ENCODE measurements at regions not wholly inside any gene's neighbourhood (a gene's known extent, or its start where the extent isn't known, plus 50 kb on each side); places are given as distances from the start of the nearest gene placed in this dataset.

DNA sequence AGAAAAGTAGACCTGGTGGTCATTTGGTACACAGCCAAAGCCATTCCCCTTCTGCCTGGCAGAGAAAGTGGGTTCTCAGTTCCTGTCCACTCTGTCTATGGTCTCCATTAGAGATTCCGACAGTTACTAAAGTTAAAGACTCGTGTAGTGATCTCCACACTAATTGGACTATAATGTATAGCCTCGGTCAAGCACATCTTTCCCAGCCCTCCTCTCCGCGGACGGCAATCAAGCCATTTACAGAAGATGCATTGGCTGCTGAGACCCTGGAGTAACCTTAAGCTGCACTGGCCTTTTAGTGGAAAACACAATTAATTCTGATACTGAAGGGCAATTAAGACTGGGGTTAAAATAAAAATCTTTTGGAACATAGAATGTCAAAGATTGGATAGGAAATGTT lies 865.3 kb downstream of the MCTP2 start:
- Histone ChIP-seq H3K4me1 (ENCODE audit: low read depth) (no peaks in the 10 kb centered on the region), H3K27ac (no peak overlapping the region), H3K9me3 (ENCODE audit: low read depth) (no peaks in the 10 kb centered on the region), H3K36me3 (no peaks in the 10 kb centered on the region), H3K4me3 (no peak overlapping the region), H3K27me3 (no peaks in the 10 kb centered on the region)
- no peak for DNase-seq (ENCODE audit: low read depth in 1 of 2, low spot score in 1 of 2)
- TF ChIP-seq, protein P1, sequence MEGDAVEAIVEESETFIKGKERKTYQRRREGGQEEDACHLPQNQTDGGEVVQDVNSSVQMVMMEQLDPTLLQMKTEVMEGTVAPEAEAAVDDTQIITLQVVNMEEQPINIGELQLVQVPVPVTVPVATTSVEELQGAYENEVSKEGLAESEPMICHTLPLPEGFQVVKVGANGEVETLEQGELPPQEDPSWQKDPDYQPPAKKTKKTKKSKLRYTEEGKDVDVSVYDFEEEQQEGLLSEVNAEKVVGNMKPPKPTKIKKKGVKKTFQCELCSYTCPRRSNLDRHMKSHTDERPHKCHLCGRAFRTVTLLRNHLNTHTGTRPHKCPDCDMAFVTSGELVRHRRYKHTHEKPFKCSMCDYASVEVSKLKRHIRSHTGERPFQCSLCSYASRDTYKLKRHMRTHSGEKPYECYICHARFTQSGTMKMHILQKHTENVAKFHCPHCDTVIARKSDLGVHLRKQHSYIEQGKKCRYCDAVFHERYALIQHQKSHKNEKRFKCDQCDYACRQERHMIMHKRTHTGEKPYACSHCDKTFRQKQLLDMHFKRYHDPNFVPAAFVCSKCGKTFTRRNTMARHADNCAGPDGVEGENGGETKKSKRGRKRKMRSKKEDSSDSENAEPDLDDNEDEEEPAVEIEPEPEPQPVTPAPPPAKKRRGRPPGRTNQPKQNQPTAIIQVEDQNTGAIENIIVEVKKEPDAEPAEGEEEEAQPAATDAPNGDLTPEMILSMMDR (IDR thresholded peaks at IDR 0.05; ENCODE audit: low read depth, low read length), result no peak

GRCh38 chr15:95097361-95097760 lies 866.0 kb downstream of the MCTP2 start:
- no peak overlapping the region for H3K27ac ChIP-seq
- H3K4me1 ChIP-seq (ENCODE audit: low read depth), result no peaks in the 10 kb centered on the region
- TF ChIP-seq, protein P1 (IDR thresholded peaks at IDR 0.05; ENCODE audit: low read depth, low read length), result no peak
- H3K27me3 ChIP-seq, result no peaks in the 10 kb centered on the region
- no peak overlapping the region for H3K4me3 ChIP-seq
- H3K9me3 ChIP-seq (ENCODE audit: low read depth), result no peaks in the 10 kb centered on the region
- no peak for DNase-seq (ENCODE audit: low read depth in 1 of 2, low spot score in 1 of 2)
- H3K36me3 ChIP-seq, result no peaks in the 10 kb centered on the region

- TF ChIP-seq, protein P1 (IDR thresholded peaks at IDR 0.05; ENCODE audit: low read depth, low read length), result no peak
- no peaks in the 10 kb centered on the region for H3K9me3 ChIP-seq (ENCODE audit: low read depth)
Measured at GRCh38 chr15:95105229-95105628, 873.9 kb downstream of the MCTP2 start.

GRCh38 chr15:95106801-95107200 lies 875.4 kb downstream of the MCTP2 start:
- Histone ChIP-seq H3K4me3 (no peak overlapping the region), H3K4me1 (ENCODE audit: low read depth) (no peaks in the 10 kb centered on the region), H3K9me3 (ENCODE audit: low read depth) (no peaks in the 10 kb centered on the region), H3K27ac (no peak overlapping the region), H3K27me3 (no peaks in the 10 kb centered on the region), H3K36me3 (no peaks in the 10 kb centered on the region)
- DNase-seq (ENCODE audit: low read depth in 1 of 2, low spot score in 1 of 2), result no peak
- TF ChIP-seq, protein P1 (IDR thresholded peaks at IDR 0.05; ENCODE audit: low read depth, low read length), result no peak

More at GRCh38 chr15:95105229-95105628, 873.9 kb downstream of the MCTP2 start:
- peak in 1 of 2 donors; percentile 6 for DNase-seq (ENCODE audit: low read depth in 1 of 2, low spot score in 1 of 2)
- Histone ChIP-seq H3K27me3 (no peaks in the 10 kb centered on the region), H3K27ac (no peak overlapping the region), H3K36me3 (no peaks in the 10 kb centered on the region), H3K4me1 (ENCODE audit: low read depth) (no peaks in the 10 kb centered on the region), H3K4me3 (no peak overlapping the region)

DNA sequence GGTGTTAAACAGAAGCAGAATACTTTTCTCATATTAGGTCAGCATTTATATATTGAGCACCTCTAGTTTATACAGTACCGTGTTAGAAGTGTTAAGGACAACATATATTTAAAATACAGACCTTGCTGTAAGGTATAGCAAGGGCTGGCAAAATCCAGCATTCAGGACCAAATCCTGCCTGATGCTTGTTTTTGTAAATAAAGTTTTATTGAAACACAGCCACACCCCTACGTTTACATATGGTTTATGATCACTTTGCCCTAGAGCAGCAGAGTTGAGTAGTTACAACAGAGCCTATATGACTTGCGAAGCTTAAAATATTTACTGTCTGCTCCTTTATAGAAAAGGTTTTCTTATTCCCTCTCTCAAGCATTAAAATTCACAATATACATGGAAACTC lies 877.3 kb downstream of the MCTP2 start:
- DNase-seq (ENCODE audit: low read depth in 1 of 2, low spot score in 1 of 2), result no peak
- H3K4me1 ChIP-seq (ENCODE audit: low read depth), result no peaks in the 10 kb centered on the region
- no peak overlapping the region for H3K4me3 ChIP-seq
- TF ChIP-seq, protein P1 (IDR thresholded peaks at IDR 0.05; ENCODE audit: low read depth, low read length), result no peak
- H3K27ac ChIP-seq, result no peak overlapping the region
- H3K9me3 ChIP-seq (ENCODE audit: low read depth), result no peaks in the 10 kb centered on the region
- H3K27me3 ChIP-seq, result no peaks in the 10 kb centered on the region
- H3K36me3 ChIP-seq, result no peaks in the 10 kb centered on the region

GRCh38 chr15:95111969-95112368 lies 880.6 kb downstream of the MCTP2 start:
- DNase-seq (ENCODE audit: low read depth in 1 of 2, low spot score in 1 of 2), result no peak
- Histone ChIP-seq H3K4me3 (no peak overlapping the region), H3K36me3 (no peaks in the 10 kb centered on the region), H3K4me1 (ENCODE audit: low read depth) (no peaks in the 10 kb centered on the region), H3K27ac (no peak overlapping the region), H3K27me3 (no peaks in the 10 kb centered on the region), H3K9me3 (ENCODE audit: low read depth) (no peaks in the 10 kb centered on the region)
- TF ChIP-seq, protein P1 (IDR thresholded peaks at IDR 0.05; ENCODE audit: low read depth, low read length), result no peak

Data from cardiac muscle cell (in vitro differentiated cells and primary cell).